DND-41 (cell line): ENCODE measurements at regions not wholly inside any gene's neighbourhood (a gene's known extent, or its start where the extent isn't known, plus 50 kb on each side); places are given as distances from the start of the nearest gene placed in this dataset.

Experiments used
- CTCF ChIP-seq: IDR thresholded peaks from 2 replicates; pipeline ENCODE4 v1.5.1; 2012; ENCODE audit warnings: borderline replicate concordance, low read length, moderate library complexity, mild to moderate bottlenecking; ENCODE audit not compliant: poor library complexity, severe bottlenecking; ENCODE audit errors: extremely low read depth
- EZH2 ChIP-seq: IDR thresholded peaks from 3 replicates; pipeline ENCODE4 v1.6.1; 2012; ENCODE audit warnings: borderline replicate concordance, low read depth, mild to moderate bottlenecking, moderate library complexity, low read length, inconsistent platforms; ENCODE audit not compliant: severe bottlenecking

GRCh38 chr18:75521816-75522215 is 94.3 kb upstream of the SMIM21 start:
- TF ChIP-seq CTCF (no peak), EZH2 (no peak)
